ENCODE measurements at regions not wholly inside any gene's neighbourhood (a gene's known extent, or its start where the extent isn't known, plus 50 kb on each side); places are given as distances from the start of the nearest gene placed in this dataset.
A peak's percentile ranks its signal among the peaks of the same experiment; 100 is the strongest.

DNA sequence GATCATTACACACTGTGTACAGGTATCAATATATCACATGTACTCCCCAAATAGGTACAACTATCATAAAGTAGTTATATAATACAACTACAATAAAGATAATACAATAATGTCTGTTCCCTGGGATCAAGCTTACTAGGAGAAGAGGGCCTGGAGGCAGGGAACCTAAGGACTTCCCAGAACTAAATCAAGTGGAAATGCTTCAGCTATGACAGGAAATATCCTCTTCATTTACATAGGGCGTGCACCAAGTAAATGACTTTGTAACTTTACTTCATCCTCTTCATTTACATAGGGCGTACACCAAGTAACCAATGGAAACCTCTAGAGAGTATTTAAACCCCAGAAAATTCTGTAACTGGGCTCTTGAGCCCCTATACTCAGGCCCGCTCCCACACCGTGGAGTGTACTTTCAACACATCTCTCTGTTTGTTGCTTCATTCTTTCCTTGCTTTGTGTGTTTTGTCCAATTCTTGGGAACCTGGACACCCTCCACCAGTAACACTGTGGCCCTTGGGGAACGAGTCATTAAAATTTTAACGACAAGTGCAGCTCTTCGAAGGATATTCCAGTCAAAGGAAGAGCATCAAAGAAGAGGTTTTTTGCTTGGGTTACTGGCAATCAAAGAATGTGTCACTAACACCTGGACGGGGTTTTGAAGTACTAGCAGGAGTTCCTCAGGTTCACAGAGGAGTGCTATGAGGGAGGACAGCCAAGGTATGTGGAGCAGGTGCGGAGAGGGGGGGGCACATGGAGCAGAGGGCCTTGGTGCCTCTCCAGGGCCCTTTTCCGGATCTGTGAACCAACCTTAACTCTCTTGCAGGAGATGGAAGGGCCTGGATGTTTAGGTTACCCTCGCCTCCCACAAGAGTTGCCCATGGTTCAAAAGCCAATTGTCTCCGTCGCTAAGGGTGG, 106.6 kb upstream of the DAP start:
- TF ChIP-seq, protein P1, sequence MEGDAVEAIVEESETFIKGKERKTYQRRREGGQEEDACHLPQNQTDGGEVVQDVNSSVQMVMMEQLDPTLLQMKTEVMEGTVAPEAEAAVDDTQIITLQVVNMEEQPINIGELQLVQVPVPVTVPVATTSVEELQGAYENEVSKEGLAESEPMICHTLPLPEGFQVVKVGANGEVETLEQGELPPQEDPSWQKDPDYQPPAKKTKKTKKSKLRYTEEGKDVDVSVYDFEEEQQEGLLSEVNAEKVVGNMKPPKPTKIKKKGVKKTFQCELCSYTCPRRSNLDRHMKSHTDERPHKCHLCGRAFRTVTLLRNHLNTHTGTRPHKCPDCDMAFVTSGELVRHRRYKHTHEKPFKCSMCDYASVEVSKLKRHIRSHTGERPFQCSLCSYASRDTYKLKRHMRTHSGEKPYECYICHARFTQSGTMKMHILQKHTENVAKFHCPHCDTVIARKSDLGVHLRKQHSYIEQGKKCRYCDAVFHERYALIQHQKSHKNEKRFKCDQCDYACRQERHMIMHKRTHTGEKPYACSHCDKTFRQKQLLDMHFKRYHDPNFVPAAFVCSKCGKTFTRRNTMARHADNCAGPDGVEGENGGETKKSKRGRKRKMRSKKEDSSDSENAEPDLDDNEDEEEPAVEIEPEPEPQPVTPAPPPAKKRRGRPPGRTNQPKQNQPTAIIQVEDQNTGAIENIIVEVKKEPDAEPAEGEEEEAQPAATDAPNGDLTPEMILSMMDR (IDR thresholded peaks at IDR 0.05; ENCODE audit: low read depth, low read length, missing control alignments): no peak
- H3K4me3 ChIP-seq (ENCODE audit: low read depth, low read length): no peak overlapping the region
- no peak for DNase-seq (ENCODE audit: low read depth)
- in situ Hi-C loops (cut with HindIII; ENCODE audit: low sequenced_read_pairs): loop anchor here (25.0 kb wide), 2 partner anchors 320 to 405 kb away; no protein-coding TSS in a partner anchor

DNA sequence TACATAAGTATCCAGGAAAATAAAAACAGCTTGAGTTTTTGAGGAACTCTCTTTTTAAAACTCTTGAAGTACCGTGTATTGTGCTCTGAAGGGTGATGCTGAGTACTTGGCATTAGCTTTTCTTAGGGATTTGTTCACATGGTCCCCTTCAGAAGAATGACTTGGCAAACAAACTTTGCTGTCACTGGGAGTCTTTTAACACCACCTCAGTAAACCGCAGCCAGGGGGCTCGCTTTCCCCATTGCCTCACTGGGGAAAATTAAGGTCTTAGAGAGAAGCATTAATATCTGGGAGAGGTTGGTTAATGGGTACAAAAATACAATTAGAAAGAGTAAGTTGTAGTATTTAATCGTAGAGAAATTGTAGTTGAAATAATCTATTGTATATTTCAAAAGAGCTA, 105.9 kb upstream of the DAP start:
- H3K4me3 ChIP-seq (ENCODE audit: low read depth, low read length): no peak overlapping the region
- TF ChIP-seq, protein P1 (IDR thresholded peaks at IDR 0.05; ENCODE audit: low read depth, low read length, missing control alignments): peak; percentile 37
- in situ Hi-C loops (cut with HindIII; ENCODE audit: low sequenced_read_pairs): loop anchor here (25.0 kb wide), 2 partner anchors 320 to 405 kb away; no protein-coding TSS in a partner anchor
- no peak for DNase-seq (ENCODE audit: low read depth)

DNA sequence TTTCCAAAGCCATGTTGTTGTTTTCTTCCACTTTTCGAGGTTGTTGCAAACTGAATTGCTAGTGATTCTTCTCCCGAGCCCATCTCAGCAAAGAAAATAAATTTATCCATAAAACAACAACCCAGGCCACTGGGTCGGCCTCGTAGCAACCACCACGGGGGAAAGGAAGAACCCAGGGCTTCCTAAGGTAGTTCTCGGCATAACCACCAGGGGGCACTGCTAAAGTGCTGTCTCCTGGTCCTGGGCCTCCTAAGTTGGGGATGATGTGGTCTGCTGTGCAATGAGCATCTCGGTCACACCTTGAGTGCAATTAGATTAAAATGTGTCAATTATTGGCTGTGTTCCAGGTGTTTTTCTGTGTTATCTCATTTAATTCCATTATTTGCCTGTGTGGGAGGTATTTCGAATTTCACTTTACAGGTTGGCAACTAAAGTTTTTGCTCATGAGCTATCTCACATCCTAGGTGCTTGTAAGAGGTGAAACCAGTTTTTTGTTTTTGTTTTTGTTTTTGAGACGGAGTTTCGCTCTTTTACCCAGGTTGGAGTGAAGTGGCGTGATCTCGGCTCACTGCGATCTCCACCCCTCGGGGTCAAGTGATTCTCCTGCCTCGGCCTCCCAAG, 102.8 kb upstream of the DAP start:
- in situ Hi-C loops (cut with HindIII; ENCODE audit: low sequenced_read_pairs): loop anchor here (25.0 kb wide), 2 partner anchors 323 to 402 kb away; no protein-coding TSS in a partner anchor
- H3K4me3 ChIP-seq (ENCODE audit: low read depth, low read length): no peak overlapping the region
- TF ChIP-seq, protein P1 (IDR thresholded peaks at IDR 0.05; ENCODE audit: low read depth, low read length, missing control alignments): peak; percentile 82
- no peak for DNase-seq (ENCODE audit: low read depth)

DNA sequence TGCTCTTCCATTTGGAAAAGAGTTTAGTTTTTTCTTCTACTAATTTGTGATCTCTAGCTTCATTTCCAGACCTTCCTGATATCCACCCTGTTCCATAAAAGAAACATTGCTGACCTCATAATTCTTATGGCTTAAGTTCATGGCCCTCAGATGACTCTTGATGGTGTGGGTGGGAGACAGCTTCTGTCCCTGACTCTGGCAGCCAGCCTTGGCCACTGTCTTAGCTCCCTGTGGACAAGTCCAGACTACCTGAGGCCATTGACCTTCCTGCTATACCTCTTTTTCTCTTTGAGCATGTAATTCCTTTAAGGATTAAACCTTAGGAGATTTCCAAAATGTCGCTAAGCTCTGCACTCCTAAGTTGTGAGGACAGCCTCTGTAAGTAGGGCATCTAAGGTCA, 101.1 kb upstream of the DAP start:
- in situ Hi-C loops (cut with HindIII; ENCODE audit: low sequenced_read_pairs): loop anchor here (25.0 kb wide), 2 partner anchors 325 to 400 kb away; no protein-coding TSS in a partner anchor
- TF ChIP-seq, protein P1 (IDR thresholded peaks at IDR 0.05; ENCODE audit: low read depth, low read length, missing control alignments): no peak
- H3K4me3 ChIP-seq (ENCODE audit: low read depth, low read length): no peak overlapping the region
- no peak for DNase-seq (ENCODE audit: low read depth)

DNA sequence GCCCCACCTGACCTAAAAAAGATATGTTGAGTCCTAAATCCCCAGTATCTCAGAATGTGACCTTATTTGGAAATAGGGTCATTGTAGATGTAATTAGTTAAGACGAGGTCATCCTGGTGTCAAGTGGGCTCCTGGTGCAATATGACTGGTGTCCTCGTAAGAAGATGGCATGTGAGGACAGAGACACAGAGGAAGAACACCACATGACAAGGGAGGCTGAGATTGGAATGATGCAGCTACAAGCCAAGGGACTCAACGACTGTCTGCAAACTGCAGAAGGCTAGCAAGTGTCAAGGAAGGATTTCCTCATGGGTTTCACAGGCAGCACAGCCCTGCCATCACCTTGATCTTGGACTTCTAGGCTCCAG, 100.4 kb upstream of the DAP start:
- TF ChIP-seq, protein P1 (IDR thresholded peaks at IDR 0.05; ENCODE audit: low read depth, low read length, missing control alignments): no peak
- no peak for DNase-seq (ENCODE audit: low read depth)

DNA sequence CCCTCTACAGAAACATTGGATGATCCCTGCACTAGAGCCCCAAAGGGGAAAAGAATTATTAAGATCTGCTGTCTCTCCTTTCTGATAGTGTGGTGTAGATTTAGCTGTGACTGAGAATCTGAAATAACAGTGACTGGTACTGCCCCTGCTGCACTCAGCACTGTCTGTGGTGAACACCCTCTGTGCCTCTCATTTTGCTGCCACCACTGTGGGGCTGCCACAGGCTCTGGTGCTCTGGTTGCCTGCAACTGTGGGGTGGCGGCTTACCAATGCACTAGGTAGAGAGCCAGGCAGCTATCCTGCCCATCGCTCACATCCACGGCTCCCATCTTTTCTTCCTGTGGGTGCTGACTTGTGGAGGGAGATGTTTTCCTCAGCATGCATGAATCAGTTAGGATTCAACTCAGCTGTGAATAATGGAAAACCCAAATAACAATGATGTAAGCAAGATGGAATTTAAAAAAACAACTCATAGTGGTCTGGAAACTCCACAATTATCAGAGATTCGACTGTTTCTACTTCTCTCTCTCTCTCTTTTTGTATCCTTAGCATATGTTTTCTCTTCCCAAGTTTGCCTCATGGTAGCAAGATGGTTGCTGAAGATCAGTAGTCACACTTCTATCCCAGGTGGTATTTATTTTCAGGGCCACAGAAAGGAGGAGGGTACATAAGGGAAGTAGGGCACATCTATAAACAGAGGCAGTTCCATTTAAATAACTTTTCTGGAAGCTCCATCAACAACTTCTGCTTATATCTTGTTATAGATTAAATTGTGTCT, 99.8 kb upstream of the DAP start:
- in situ Hi-C loops (cut with HindIII; ENCODE audit: low sequenced_read_pairs): loop anchor here (25.0 kb wide), 2 partner anchors 326 to 399 kb away; no protein-coding TSS in a partner anchor
- no peak overlapping the region for H3K4me3 ChIP-seq (ENCODE audit: low read depth, low read length)
- peak; percentile 45 for DNase-seq (ENCODE audit: low read depth)
- TF ChIP-seq, protein P1 (IDR thresholded peaks at IDR 0.05; ENCODE audit: low read depth, low read length, missing control alignments): no peak

More for the DNA sequence above, 100.4 kb upstream of the DAP start:
- no peak overlapping the region for H3K4me3 ChIP-seq (ENCODE audit: low read depth, low read length)
- in situ Hi-C loops (cut with HindIII; ENCODE audit: low sequenced_read_pairs): loop anchor here (25.0 kb wide), 2 partner anchors 326 to 399 kb away; no protein-coding TSS in a partner anchor

All from astrocyte of the cerebellum (primary cell).